SJSA1 (cell line): ENCODE measurements at regions not wholly inside any gene's neighbourhood (a gene's known extent, or its start where the extent isn't known, plus 50 kb on each side); places are given as distances from the start of the nearest gene placed in this dataset.

ENCODE experiments used
- DNase-seq, 2 experiments: peaks; one replicate each; pipeline ENCODE4 v3.0.0-alpha.2; 2015 to 2020; ENCODE audit warnings: low spot score in 2 of 2, low read depth in 1 of 2
- H3K27ac ChIP-seq: fragments of 250-450 bp; sonication (Bioruptor Pico); 2 replicates; pipeline ENCODE4 v1.5.1; 2020; ENCODE audit warnings: mild to moderate bottlenecking, moderate library complexity
- H3K27me3 ChIP-seq: fragments of 250-450 bp; sonication (Bioruptor Pico); replicated peaks from 2 replicates; pipeline ENCODE4 v1.5.1; 2020; ENCODE audit warnings: mild to moderate bottlenecking, moderate library complexity
- H3K36me3 ChIP-seq: fragments of 250-450 bp; sonication (Bioruptor Pico); 2 replicates; pipeline ENCODE4 v1.5.1; 2020; ENCODE audit warnings: mild to moderate bottlenecking
- H3K4me1 ChIP-seq: fragments of 250-450 bp; sonication (Bioruptor Pico); replicated peaks from 2 replicates; pipeline ENCODE4 v1.6.1; 2021; ENCODE audit warnings: mild to moderate bottlenecking
- H3K4me3 ChIP-seq: fragments of 250-450 bp; sonication (Bioruptor Pico); 2 replicates; pipeline ENCODE4 v1.5.1; 2020; ENCODE audit warnings: mild to moderate bottlenecking
- H3K9me3 ChIP-seq: fragments of 250-450 bp; sonication (Bioruptor Pico); replicated peaks from 2 replicates; pipeline ENCODE4 v1.5.1; 2020; ENCODE audit warnings: mild to moderate bottlenecking

DNA sequence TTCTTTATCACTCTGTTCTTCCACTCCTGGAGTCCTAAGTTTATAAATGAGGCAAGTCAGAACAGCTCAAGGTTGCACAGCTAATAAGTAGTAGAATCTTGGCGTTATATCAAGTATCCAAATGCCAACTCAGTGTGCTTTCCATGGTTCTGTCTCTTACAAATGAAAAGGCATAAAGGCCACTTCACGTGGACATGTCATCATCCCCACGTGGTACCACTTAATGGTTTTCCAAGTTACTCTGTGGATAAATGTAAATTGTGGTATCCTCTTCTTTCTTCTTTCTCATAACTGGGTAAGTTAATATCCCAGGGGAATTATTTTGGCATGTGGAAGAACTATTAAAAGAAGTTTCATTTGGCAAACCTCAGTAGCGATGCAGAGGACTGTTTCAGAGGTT is 131.5 kb upstream of the L3MBTL4 start:
- H3K27ac ChIP-seq = no peak overlapping the region
- DNase-seq = no peak
- no peak overlapping the region for H3K4me3 ChIP-seq
- no peaks in the 10 kb centered on the region for H3K36me3 ChIP-seq
- no peaks in the 10 kb centered on the region for H3K27me3 ChIP-seq
- no peaks in the 10 kb centered on the region for H3K4me1 ChIP-seq
- no peaks in the 10 kb centered on the region for H3K9me3 ChIP-seq

GRCh38 chr18:6547476-6547875 is 132.8 kb upstream of the L3MBTL4 start:
- Histone ChIP-seq H3K27ac (no peak overlapping the region), H3K4me3 (no peak overlapping the region), H3K27me3 (no peaks in the 10 kb centered on the region), H3K36me3 (no peaks in the 10 kb centered on the region), H3K9me3 (no peaks in the 10 kb centered on the region), H3K4me1 (no peaks in the 10 kb centered on the region)
- no peak for DNase-seq

DNA sequence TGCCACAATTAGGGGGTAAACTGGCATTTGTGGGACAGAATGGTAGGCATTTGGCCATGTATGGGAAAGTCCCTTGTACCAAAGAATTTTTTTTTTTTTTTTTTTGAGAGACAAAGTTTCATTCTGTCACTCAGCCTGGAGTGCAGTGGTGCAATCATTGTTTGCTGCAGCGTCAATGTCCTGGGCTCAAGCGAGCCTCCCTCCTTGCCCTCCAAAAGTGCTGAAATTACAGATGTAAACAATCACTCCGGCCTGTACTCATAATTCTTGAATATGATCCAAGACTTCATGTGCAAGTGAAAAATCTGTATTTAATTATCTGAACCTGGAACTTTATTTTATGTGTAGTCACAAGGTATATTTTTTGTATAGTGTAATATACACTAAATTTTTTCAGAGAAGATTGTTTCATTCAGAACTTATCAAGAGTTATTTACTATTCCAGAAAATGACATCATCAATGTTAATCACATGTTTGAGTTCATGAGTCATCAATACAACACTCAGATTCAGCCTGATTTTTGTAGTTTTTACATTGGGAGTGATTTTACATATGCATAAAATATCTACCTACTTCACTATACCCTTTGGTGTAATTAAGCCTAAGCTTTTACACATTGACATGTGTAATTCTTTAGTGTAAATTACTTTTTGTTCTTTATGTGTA is 138.7 kb upstream of the L3MBTL4 start:
- Histone ChIP-seq H3K36me3 (no peaks in the 10 kb centered on the region), H3K9me3 (no peaks in the 10 kb centered on the region), H3K27me3 (no peaks in the 10 kb centered on the region), H3K4me1 (no peaks in the 10 kb centered on the region), H3K27ac (no peak overlapping the region), H3K4me3 (no peak overlapping the region)
- DNase-seq = no peak

- no peaks in the 10 kb centered on the region for H3K4me1 ChIP-seq
- no peak overlapping the region for H3K4me3 ChIP-seq
- H3K27me3 ChIP-seq = 0 out of 2 replicates have a peak, but pooled peaks cover 3% of the 10 kb centered on the region
- no peak overlapping the region for H3K27ac ChIP-seq
- H3K36me3 ChIP-seq = no peaks in the 10 kb centered on the region
- no peaks in the 10 kb centered on the region for H3K9me3 ChIP-seq
- no peak for DNase-seq
Observed at GRCh38 chr18:6557057-6557769, 142.5 kb upstream of the L3MBTL4 start.

DNA sequence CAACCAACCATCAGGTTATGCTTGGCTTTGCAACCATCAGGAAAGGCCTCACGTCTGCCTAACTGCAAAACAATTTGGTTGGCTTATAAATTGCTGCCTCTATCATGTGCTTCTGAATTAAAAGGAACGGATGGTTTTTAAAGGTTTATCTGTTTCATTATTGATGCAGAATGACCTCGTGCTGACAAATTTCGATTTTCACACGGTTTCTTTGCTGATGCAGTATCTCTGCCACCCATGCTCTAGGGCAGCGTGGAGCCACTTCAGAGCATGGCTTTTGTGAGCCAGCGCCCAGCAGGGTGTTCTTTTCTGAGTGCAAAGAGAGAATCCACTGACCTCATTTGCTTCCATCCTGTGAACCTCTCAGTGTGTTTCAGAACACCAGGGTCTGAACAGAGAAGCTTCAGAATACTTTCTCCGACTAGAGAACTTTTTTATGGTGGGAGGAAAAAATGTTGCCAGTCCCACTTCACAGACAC is 143.1 kb upstream of the L3MBTL4 start:
- no peaks in the 10 kb centered on the region for H3K4me1 ChIP-seq
- H3K27ac ChIP-seq = no peak overlapping the region
- no peak overlapping the region for H3K4me3 ChIP-seq
- no peaks in the 10 kb centered on the region for H3K9me3 ChIP-seq
- no peak for DNase-seq
- H3K27me3 ChIP-seq = 0 out of 2 replicates have a peak, but pooled peaks cover 3% of the 10 kb centered on the region
- H3K36me3 ChIP-seq = no peaks in the 10 kb centered on the region

DNA sequence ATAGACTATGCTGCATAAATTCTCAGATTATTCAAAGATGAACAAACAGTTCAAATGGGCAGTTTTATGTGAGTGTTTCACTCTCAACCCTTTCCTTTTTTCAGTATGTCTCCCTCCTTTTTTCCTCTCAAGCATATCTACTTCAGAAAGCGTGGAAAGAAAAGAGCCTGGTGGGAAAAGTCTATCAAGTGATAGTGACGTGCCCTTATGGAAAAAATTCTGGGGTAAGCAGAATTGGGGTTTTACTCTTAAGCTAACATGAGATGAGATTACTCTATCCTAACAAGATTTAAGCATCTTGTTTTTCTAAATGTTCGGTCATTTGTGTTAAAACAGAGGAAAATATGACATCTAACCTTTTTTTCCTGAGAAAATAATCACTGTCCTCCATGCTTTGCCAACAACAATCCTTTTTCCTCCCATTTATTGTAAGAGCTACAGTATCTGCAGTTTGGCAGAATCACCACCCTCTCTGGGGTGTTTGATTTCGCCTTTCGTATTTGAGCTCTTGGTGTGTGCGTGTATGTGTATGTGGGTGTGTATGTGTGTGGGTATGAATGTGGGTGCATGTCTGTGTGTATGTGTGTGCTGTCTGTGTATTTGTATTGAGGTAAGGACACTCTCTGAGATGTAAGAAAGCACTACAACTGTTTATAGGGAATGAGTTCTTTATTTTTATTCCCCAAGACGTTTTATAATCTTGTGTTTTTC is 143.9 kb upstream of the L3MBTL4 start:
- H3K4me3 ChIP-seq = no peak overlapping the region
- 0 out of 2 replicates have a peak, but pooled peaks cover 3% of the 10 kb centered on the region for H3K27me3 ChIP-seq
- H3K27ac ChIP-seq = no peak overlapping the region
- no peak for DNase-seq
- no peaks in the 10 kb centered on the region for H3K4me1 ChIP-seq
- H3K36me3 ChIP-seq = no peaks in the 10 kb centered on the region
- H3K9me3 ChIP-seq = no peaks in the 10 kb centered on the region

DNA sequence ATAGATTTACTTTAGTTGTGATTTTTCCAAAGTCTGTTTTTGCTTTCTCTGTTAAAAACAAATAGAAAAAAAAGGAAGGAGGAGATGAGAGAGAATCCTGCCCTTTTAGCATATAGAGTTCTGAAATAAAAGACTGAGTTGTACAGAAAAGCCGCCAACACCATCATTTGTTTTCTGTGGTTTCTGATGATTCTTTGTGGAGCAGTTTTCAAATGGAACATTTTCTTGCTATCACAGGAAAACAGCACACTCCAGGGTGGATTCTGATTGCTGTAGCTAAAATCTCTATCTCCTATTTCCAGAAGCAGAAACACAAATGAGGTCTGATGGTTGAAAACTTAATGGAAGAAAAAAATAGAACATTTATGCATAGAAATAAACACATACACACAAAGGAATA is 144.6 kb upstream of the L3MBTL4 start:
- no peak for DNase-seq
- Histone ChIP-seq H3K4me3 (no peak overlapping the region), H3K9me3 (no peaks in the 10 kb centered on the region), H3K27me3 (0 out of 2 replicates have a peak, but pooled peaks cover 3% of the 10 kb centered on the region), H3K36me3 (no peaks in the 10 kb centered on the region), H3K27ac (no peak overlapping the region), H3K4me1 (no peaks in the 10 kb centered on the region)

GRCh38 chr18:6561016-6561415 is 146.3 kb upstream of the L3MBTL4 start:
- 0 out of 2 replicates have a peak, but pooled peaks cover 3% of the 10 kb centered on the region for H3K27me3 ChIP-seq
- no peak for DNase-seq
- H3K9me3 ChIP-seq = no peaks in the 10 kb centered on the region

GRCh38 chr18:6561420-6561861 is 146.7 kb upstream of the L3MBTL4 start:
- no peak for DNase-seq

More at GRCh38 chr18:6561016-6561415, 146.3 kb upstream of the L3MBTL4 start:
- no peaks in the 10 kb centered on the region for H3K36me3 ChIP-seq
- no peak overlapping the region for H3K4me3 ChIP-seq
- H3K27ac ChIP-seq = no peak overlapping the region
- H3K4me1 ChIP-seq = no peaks in the 10 kb centered on the region

GRCh38 chr18:6561862-6562291 is 147.2 kb upstream of the L3MBTL4 start:
- Histone ChIP-seq H3K4me3 (no peak overlapping the region), H3K36me3 (no peaks in the 10 kb centered on the region), H3K9me3 (no peaks in the 10 kb centered on the region), H3K27me3 (0 out of 2 replicates have a peak, but pooled peaks cover 3% of the 10 kb centered on the region), H3K4me1 (no peaks in the 10 kb centered on the region), H3K27ac (no peak overlapping the region)
- DNase-seq = no peak

More at GRCh38 chr18:6561420-6561861, 146.7 kb upstream of the L3MBTL4 start:
- Histone ChIP-seq H3K4me3 (no peak overlapping the region), H3K27me3 (0 out of 2 replicates have a peak, but pooled peaks cover 3% of the 10 kb centered on the region), H3K9me3 (no peaks in the 10 kb centered on the region), H3K27ac (no peak overlapping the region), H3K36me3 (no peaks in the 10 kb centered on the region), H3K4me1 (no peaks in the 10 kb centered on the region)

DNA sequence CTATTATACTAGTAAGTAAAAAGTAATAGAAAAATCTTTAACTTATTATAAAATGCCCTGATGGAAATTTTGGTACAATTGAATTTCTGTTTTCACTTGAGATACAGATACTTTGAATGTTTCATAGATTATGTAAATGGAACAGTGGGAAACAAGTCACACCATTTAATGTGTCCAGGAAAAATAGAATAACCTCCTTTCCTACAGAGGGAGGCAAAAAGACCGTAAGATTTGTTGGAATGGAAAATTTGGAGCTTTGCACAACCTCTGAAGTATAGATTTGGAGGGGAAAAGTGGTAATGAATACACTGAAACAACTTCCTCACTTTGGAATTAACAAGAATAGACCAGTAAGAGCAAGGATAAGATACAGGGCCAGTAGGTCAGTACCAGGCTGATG is 149.2 kb upstream of the L3MBTL4 start:
- Histone ChIP-seq H3K36me3 (no peaks in the 10 kb centered on the region), H3K27ac (no peak overlapping the region), H3K4me3 (no peak overlapping the region), H3K9me3 (no peaks in the 10 kb centered on the region), H3K4me1 (no peaks in the 10 kb centered on the region), H3K27me3 (no peaks in the 10 kb centered on the region)
- DNase-seq = no peak

- Histone ChIP-seq H3K27me3 (no peaks in the 10 kb centered on the region), H3K36me3 (no peaks in the 10 kb centered on the region), H3K9me3 (no peaks in the 10 kb centered on the region), H3K4me1 (no peaks in the 10 kb centered on the region), H3K4me3 (no peak overlapping the region), H3K27ac (no peak overlapping the region)
- DNase-seq = no peak
Observed at GRCh38 chr18:6564950-6565814, 150.5 kb upstream of the L3MBTL4 start.

- Histone ChIP-seq H3K27me3 (no peaks in the 10 kb centered on the region), H3K4me1 (no peaks in the 10 kb centered on the region), H3K4me3 (no peak overlapping the region), H3K27ac (no peak overlapping the region), H3K9me3 (no peaks in the 10 kb centered on the region), H3K36me3 (no peaks in the 10 kb centered on the region)
- DNase-seq = no peak
Observed at GRCh38 chr18:6565815-6566081, 151.0 kb upstream of the L3MBTL4 start.
